Stimulated activated CD4-positive, alpha-beta T cell treated with anti-CD3 and anti-CD28 coated beads, Interleukin-15, amount 100 ng/mL, for 24 hours (primary cell): ENCODE measurements at regions not wholly inside any gene's neighbourhood (a gene's known extent, or its start where the extent isn't known, plus 50 kb on each side); places are given as distances from the start of the nearest gene placed in this dataset.

Experiments
- DNase-seq: peaks from one replicate; pipeline ENCODE4 v3.0.0-alpha.2; 2020

DNA sequence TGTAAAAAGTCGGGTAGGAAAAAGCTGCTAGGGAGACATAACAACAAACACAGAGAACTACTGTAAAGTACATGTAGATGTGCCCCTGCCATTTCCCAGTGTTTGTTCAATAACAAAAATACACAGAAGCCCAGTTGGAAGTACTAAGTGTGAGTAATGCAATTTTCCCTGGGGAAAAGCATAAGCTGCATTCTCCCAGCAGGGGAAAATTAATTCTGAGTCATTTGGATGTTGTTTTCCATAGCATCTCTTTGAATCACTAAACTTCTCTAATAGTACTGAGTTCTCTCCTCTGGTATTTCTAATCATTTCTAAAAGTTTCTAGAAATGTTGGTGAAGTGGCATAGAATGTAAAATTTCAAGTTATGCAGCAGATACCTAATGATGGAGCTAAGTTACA lies 1114.9 kb downstream of the C4orf33 start:
- DNase-seq = no peak

DNA sequence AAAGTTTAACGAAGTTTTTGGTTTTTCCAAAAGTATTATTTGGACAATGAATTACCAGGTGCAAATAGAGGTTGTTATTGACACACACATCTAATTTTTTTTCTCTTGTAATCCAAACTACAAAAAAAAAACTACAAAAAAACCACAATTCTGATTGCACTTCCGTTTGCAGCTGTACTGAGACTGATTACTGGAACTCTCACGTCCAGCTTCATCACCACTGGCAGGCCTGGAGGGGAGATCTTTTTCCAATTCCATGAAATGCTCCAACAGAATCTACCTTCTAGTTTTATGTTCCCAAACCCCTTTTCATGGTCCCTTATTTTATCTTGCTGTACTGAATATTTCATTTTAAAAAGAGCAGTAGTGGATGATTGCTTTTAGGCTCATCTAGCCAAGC lies 1118.3 kb downstream of the C4orf33 start:
- DNase-seq = no peak

DNA sequence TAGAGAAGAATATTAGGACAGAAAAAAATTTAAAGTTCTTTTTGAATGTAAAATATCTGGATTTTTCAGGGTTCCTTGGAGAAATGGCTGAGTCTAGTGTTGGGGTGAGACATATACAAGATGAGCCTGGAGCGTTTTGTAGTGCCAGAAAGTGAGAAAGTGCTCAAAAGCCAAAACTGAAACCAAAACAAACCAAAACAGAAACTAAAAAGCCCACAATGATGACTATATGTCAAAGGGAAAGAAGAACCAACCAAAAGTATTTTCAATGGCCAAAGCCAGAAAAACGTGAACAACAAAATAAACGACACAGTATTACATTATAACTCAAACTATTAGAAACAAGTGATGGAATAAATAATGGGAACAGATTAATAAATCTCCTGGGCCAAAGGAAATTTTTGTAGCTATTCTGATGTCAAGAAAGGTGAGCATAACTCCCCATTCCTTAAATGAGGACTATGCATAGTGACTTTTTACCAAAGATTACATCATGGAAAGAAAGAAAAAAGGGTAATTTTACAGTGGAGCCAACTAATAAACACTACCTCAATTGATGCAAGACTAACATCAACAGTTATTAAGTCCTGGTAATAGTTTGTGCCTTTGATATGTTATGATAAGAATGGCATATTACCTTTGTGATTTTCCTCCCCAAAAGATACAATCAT lies 1137.6 kb downstream of the C4orf33 start:
- DNase-seq = no peak

DNA sequence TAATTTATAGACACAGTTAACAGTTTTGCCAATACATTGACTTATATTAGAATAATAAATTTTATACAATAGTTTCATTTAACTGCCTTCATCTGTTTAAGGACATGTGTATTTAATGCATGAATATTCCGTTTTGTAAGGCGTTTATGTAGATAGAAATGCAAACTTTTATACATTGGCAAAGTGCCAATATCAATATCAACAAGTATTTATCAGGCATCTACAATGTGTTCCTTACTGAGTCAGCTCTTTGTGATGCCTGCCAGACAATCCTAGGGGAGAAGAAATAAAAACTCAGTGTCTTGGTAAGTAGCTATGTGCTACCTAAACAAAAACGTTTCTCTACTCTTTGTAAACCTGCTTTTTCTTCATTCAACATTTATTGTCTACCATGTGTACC lies 1142.2 kb downstream of the C4orf33 start:
- no peak for DNase-seq

DNA sequence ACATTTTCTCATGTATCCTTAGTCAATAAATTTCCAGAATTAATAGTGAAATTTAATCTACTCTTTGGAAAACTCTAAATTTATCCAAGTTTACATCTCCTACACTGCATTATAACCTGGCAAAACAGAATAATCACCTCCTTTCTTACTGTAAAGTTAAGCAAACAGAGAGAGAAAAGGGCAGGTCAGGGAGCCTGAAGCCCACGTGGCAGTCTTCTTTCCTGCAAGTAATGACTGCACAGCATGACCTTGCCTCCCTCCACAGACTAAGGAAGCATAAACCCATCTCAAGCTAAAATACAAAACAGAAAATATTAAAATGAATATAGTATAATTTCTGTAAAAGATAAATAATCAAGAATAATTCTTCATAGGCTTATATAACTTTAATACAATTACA lies 1153.0 kb downstream of the C4orf33 start:
- no peak for DNase-seq

DNA sequence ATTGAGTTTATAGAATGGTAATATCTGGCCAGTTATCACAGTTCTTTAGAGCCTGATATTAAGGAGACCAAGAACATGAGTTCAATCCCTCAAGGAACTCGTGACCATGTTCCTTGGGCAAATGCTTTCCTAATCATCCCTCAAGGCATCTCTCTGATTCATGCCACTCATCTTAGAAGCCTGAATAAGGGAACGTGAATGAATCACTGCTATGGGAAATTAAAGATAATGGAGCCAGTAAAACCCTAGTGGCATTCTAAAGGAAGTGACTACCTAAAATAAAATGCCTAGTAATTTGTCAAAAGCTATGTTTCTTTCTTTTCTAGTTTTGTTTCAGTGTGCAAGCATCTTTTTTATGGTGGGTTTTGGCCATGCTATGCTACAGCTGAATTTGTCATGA lies 1161.3 kb downstream of the C4orf33 start:
- DNase-seq = no peak

DNA sequence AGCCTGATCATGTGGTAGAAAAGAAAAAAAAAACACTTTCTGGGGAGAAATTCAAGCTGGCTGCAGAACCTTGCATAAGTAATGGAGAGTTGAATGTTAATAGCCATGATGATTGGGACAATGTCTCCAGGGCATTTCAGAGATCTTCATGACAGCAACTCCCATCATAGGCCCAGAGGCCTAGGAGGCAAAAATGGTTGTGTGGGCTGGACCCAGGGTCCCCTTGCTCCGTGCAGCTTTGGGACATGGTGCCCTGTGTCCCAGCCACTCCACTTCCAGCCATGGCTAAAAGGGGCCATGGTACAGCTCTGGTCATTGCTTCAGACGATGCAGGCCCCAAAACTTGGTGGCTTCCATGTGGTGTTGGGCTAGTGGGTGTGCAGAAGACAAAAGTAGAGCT lies 1170.9 kb downstream of the C4orf33 start:
- no peak for DNase-seq

DNA sequence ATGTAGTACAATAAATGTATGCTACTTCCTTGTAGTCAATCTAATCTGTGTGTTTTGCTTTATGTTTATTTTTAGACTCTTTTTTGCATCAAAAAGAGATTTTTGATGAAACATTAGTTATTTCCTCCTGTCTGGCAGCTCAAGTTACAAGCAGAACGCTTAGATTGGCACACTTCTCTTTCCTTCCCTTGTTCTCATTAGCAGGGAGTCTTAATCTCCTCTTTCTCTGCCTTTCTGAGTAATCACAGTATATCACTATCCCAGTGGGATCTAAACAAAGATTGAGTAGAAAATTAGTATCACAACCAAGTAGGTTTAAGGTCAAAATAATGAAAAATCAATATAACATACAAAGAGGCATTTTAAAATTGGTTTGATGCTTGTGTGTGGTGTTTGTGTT lies 1192.6 kb downstream of the C4orf33 start:
- no peak for DNase-seq

DNA sequence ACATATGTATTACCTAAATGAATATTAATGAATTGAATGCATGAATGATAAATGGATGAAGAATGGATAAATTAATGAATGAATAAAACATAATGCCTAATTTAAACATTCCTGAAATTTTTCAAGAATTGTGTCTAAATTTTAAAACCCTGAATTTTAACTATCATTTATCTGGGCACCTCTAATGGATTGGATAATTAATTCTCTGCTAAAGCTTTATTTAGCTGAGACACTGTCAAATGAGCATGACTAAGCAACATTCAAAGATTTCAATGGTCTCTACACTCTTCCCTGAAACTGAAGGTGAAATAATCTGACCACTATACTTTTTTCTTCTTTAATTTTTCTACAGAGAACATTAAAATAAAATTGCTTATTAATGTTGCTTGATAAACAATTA lies 1197.7 kb downstream of the C4orf33 start:
- no peak for DNase-seq

DNA sequence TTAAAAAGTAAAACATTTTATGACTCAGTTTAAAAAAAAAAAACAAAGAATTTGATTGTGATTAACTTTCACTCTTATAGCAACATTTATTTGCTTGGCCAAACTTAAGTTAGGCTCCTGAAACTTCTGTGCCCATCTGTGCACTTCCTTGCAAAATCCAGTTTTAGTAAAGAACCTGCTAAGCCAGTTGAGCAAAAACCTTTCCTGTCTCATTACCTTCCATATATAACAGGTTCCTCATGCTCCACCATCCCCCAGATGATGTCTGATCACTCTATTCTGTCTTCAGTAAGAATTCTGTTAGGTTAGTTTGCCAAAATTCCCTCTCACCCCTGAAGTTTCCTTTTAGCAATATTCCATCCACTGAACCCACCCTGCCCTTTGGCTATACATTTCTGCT lies 1200.5 kb downstream of the C4orf33 start:
- DNase-seq = no peak

DNA sequence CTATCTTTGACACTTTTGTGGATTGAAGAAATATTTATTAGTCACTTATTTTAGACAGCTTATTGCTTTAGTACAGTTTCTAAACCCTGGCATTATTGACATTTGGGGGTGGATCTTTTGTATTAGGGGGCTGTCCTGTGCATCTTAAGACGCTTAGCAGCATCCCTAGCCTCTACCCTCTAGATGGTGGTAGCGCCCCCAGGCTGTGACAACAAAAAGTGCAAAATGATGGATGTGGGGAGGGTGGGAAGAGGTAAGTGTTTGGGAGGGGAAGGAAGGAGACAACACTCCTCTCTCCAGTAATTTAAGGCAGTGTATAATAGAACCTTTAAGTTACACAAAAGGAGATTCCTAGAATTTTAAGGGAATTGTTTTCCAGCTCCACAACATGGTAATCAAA lies 1210.6 kb downstream of the C4orf33 start:
- no peak for DNase-seq

DNA sequence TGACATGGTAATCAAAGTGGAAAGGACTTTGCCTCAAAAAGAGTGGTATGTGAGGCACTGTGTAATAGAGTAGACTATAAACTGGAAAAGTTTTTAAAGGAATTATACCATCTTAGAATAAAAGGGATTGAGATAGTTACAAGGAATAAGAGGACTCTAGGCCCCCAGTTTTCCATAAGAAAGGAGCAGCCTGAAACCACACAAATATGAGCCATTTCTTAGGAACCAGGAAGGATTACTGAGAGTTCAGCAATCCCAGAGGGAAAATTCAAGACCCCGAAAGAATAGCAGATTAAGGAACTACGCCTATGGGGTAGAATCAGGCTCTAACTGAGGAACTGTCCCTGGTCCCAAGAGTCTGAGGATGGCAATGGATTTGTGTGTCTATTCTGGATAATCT lies 1213.3 kb downstream of the C4orf33 start:
- no peak for DNase-seq

DNA sequence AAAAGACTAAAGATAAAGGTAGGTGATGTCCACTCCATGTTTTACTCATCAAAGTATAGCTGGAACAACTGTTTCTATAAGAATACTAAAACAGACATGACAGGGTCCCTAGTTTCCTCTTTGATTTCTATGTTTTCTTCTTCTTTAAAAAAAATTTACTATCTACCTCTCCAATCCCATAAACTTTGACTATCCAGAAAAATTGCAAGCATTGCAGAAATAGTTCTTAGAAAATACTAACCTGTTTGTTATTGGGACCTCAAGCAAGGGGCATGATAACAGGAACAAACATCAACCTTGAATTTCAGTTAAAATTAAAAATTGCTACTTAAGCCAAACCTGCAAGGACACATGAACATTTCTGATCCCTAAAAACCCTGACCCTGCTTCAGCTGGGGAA lies 1226.5 kb downstream of the C4orf33 start:
- no peak for DNase-seq

DNA sequence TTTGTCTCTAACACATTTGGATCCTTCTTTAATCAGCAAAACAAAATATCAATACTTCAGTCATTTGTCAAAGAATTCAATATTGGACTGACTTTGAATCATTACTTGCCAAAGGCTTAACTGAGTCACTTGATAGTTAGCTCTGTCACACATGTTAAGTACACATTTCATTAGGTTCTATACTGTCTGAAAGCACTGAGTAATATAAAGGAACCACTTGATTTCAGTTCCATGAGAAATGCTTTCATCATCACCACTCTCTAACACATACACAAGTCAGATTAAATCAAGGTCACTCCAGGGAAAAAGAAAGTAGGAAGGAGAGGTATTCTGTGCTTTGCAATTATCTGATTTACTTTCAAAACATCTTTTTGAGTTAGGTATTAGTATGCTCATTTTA lies 1233.1 kb downstream of the C4orf33 start:
- no peak for DNase-seq

DNA sequence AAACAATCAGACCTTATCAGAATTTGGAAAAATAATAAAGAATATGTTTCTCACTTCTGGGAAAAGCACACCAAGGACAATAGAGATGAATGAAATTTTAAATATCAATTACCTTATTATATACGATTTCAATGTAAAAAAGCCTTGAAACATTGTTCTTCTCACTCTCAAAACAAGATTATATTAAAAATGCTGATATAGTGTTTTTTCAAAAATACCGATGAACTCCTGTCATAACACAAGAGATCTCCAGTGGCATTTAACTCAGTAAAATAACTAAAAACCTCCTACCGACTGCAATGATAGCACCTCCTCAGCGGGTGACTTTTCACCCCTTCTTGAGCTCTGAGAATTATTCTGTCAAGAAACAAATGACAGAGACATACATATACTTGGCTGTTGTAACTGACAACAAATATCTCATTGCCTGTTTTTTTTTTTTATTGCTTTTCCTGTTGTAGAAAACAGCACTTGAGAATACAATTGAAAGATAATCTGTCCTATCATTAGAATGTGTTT lies 1237.3 kb downstream of the C4orf33 start:
- DNase-seq = no peak

DNA sequence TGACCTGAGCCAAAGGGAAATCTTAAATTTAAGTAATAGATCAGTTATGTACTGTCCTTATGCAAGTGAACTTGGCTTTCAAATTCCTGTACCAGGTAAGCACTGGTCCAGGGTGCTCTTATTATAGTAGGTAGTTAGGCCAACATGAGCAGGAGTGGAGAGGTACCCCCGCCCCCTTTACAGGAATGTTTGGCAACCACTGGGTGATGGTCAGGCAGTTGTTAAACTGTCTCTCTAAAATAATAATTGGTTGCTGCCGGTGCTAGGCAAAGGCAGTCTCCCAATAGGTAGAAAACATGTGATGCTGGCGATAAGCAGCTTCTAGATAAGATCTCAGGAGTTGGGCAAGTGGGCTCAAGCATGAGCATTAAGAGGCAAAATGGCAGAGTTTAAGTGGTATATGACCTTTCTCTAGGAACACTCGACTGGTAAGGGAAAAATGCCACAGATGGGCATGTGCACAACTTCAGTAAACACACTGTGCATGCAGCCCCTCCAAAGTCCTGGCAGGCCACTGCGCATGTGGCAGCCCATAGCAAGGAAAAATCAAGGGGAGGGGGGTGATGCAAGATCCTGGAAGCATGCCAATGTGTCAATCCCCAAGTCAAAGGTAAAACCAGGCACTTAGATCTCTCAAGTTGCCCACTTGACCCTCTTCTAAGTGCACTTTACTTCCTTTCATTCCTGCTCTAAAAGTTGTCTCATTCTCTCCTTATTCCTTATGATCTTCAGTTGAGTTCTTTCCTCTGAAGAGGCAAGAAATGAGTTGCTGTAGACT lies 1239.7 kb downstream of the C4orf33 start:
- DNase-seq = no peak

DNA sequence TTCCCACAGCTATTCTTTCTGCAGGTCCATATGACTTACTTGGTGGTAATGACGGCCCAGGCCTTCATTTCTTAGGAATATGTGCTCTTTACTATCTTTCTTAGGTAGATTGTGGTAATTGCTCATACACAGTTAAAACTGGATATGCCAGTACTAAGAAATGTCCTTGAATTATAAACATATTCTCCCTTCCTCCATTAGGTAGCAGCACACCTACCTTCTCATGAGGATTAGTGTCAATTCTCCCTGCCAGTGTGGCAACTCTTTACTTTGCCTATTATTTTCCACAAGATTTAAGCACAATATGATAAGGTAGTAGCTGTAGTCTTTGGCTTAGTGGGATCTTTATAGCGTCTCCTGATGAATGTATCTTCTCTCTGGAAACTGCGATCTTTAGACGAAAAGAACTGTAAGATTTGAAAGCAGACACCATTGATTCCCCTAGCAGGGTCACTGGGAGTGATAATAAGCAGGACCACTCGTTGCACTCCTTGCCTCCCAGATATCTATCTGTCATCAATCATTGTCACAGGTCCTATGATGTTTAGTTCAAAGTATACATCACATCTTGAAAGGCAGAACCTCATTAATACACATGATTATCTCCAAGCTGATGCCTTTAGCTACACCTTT lies 1240.7 kb downstream of the C4orf33 start:
- DNase-seq = no peak

DNA sequence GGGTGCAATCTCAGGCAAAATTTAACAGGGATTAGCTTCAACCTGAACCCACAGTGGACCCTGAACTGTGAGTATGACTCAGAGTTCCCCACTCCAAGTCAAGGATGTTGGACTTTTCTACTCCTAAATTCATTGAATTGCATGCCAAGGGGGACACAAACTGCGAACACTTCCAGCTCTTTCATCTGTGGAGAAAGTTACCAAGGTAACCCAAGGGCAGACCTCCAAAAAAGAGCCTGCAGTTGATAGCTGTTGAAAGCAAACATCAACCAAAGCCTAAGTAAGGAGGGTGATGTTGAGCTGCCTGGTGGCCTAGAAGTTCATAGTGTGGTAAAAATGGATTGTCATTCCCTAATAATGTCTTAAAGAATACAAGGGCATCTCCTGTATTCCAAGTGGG lies 1242.9 kb downstream of the C4orf33 start:
- DNase-seq = no peak

DNA sequence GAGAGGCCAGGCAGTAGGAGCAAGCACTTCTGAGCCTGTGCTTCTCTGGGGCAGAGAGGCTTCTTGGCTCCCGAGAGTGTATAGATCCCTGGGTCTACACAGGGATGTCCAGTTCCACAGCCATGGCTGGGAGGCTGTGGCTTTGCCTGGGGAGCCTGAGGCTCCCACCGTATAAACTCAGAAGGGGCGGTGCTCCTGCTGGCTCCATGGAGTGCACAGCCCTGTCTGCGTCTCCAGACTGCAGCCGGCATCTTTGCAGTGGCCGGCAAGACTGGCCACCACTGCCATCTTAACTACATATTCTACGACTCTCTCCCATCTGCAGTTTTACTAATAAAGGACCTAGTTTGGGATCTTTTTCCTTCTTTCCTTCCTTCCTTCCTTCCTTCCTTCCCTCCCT lies 1253.8 kb downstream of the C4orf33 start:
- no peak for DNase-seq

DNA sequence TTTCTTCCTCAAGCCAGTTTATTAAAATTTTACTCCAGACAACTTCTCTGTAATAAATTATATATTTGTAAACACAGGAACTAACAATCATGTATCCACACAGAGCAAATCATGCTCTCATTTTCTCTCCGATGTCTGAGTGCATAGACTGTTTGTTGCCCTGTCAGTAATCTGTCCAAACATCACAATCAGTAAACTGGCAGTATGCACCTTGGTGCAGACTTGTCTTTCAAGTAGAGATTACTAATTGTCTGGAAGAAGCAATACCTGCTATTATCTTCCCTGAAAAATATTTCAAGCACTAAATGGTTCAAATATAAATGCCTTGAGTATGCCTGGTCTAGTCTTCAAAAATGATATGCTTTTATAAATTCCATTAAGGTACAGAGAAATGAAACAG lies 1260.9 kb downstream of the C4orf33 start:
- DNase-seq = no peak

DNA sequence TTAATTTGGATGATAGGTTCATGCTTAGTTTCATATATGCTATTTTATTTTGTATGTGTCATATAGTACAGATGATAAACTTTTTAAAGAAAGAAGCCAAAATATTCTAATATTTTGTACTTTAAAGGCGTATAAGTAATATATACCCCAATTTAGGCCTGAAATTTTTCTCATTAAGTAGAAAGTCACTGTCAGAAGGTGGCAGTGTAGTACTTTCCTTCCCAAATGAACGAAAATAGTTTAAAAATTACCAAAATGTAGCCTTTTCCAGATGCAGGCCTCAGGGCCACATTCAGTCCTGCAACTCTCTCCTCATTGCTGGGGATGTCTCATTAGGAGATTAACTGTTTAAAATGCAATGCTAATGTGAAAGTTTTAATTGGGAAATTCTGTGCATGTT lies 1263.6 kb downstream of the C4orf33 start:
- no peak for DNase-seq

DNA sequence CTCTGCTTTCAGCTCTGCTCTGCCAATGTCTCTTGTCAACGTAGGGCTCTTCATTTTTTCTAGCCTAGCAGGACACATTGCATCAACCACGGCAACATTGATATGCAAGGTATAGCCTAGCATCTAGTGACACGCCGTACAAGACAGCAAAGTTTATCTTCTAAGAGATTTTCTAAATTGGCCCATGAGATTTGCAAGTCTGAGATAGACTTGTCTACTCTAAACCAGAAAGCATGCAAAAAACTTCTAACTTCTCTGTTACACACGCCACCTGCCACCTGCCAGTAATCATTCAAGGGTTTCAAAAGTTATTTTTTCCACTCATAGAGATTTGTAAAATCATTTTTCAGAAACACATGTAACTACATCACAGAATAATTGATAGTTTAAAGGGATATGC lies 1265.7 kb downstream of the C4orf33 start:
- DNase-seq = no peak

DNA sequence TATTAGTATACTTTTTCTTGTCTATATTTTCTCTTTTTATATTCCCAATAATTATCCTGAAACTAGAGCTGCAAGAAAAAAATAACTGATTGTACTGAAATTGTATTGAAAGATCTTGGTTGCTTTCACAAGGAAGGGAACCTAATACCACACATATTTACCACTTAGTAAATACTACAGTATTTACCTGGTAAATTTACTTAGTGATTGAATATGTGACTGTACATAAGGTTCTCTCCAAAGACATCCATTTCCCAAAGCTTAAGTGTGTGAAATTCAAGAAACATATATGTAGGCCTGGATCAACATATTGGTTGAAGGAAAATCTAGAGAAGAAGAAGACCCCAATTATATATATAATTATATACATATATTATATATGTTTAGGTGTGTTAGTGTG lies 1272.7 kb downstream of the C4orf33 start:
- DNase-seq = no peak

DNA sequence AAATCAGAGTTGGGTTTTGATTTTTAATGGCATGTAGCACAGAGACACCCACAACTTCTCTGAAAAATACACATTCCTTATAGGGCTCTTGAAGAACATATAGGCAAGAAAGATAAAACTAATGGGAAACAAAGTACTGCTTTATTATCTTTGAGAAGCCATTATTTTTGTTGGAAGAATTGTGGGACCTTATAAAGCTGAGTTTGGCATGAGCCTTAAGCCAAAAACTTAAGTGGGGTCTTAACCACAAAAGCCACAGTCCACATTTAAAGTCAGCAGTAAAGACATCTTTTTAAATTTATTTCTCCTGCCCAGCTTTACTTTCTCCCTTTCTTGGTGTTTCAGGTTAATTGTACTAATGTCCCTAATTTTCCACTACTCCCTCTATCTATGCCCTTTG lies 1297.3 kb downstream of the C4orf33 start:
- no peak for DNase-seq
